HG02571 (cell line): ENCODE measurements at regions not wholly inside any gene's neighbourhood (a gene's known extent, or its start where the extent isn't known, plus 50 kb on each side); places are given as distances from the start of the nearest gene placed in this dataset.

Experiments
- ATAC-seq: cut with Tn5 transposase; IDR thresholded peaks from one replicate; pipeline ENCODE4 v1.9.1; 2021; ENCODE audit warnings: mild to moderate bottlenecking, moderate library complexity; ENCODE audit not compliant: unreplicated experiment

DNA sequence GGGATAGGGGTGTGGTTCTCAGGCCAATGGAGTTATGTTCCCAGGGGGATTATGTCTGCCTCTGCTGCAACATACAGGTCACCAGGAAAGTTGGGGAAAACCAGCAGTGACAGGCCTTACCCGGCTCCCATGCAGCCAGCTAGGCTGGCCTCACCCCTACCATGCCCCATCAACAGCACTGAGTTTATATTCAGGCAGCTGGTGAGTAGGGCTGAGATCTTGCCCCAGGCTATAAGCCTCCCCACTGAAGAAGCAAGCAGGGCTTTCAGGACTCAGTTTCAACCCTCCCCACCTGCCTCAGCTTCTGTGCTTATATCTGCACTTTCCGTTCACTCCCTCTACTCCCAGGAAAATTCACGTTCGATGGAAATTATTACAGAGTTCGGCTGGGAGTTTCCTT is 122.4 kb upstream of the PGRMC2 start:
- ATAC-seq, result no peak

DNA sequence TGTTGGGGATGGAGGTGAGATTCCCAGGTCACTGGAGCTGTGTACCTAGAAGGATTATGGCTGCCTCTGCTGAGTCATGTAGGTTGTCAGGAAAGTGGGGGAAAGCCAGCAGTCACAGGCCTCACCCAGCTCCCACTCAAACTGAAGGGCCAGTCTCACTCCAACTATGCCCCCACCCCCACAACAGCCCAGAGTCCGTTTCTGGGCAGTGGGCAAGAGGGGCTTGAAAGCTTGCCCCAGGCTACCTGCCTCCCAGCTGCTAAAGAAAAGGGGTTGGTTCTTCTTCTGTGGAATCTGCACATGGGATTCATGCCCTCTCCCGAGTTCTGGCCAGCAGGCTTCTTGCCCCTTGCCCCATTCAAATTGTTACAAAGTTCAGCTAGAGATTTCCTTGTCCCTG is 116.0 kb upstream of the PGRMC2 start:
- ATAC-seq, result no peak

DNA sequence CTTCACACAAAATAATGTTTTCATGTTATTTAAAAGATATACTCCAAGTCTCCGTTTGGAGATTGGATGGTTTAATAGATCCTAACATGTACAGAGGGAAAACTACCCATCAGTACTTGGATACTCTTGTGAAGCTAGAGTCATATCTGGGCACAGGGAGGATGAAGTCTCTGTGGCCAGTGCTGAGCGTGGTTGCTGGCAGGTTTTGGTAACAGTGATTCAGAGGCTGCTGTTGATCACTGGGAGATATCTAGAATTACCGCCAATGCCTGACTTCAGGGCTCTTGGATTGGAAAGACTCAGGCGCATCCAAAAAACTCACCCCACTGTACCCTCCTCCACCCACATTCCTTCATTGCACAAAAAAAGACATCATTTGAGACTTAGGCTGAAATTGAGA is 107.2 kb upstream of the PGRMC2 start:
- ATAC-seq, result no peak

DNA sequence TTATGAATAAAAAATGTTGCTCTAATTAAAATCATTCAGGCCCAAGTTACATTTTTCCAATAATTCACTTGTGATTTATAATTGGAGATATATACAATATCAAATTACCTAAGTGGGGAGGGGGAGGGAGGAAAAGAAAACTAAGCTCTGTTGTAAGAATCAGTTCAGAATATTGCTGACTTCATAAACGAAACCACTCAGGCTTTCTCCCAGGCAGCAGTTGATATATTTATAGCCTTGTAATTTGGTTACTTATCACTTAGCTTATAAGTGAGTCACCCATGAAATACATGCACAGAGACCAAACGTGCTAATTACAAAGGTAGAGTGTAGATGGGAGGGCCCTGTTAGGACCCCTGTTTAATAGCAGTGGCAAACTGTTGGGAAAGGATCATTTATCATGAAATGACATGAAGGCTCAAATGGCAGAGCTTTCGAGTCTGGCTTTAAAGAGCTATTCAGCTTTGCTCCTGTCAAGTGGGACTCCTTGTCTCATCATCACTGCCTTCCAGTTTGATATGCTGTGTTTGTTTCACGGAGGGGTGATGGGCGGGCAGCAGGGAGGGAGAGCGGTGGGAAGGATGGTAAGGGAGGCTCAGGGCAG is 105.6 kb upstream of the PGRMC2 start:
- ATAC-seq, result no peak

DNA sequence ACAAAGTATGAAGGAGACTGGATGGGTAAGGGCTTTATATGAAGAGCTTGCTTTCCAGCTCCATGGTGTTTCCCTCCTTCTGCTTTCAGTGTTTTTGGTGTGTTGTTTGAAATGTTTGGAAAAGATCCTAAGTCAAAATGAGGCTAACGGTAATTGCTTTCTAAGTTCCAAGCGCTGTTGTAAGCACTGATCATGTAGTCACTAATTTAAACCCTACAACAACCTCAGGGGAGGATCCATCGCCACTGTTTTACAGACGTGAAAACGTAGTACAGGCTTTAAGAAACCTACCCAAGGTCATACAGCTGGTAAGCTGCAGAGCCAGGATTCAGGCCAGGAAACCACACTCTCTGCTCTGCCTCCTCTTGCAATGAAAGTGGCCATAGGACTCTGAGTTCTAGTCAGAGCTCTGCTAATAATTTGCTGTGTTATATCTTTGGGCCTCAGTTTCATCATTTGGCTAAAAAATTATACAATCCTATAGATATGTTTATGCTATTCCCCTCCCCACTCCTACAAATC is 102.9 kb upstream of the PGRMC2 start:
- no peak for ATAC-seq

DNA sequence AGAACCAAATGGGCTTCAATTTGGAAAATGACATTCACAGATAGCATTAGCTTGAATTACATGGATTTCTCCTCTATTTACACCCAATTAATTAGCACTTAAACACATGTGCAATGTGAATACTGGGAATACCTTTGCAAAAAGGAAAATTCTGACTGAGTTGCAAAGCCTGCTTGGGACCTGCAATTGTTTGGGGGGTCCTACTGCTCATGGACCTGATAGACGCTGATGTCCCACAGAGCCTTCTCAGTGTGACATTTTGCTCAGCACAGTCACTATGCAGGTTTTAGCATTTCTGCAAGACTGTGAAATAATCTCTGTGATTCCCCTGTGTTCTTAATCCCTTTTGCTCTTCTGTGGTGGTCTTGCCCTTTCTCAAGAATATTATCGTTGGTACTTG is 101.2 kb upstream of the PGRMC2 start:
- no peak for ATAC-seq

DNA sequence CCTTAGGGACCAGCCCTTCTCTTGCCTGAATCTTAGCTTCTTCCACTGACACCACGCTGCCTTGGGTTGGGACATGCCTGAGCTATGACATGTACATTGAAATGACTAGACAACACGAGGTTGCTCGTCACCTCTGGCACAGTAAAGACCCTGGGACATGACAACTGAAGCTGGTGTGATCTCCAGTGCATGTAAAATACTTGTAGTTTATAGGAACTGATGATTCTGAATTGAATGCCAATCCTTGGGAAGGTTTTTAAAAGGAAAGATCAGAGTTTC is 100.7 kb upstream of the PGRMC2 start:
- ATAC-seq, result no peak

DNA sequence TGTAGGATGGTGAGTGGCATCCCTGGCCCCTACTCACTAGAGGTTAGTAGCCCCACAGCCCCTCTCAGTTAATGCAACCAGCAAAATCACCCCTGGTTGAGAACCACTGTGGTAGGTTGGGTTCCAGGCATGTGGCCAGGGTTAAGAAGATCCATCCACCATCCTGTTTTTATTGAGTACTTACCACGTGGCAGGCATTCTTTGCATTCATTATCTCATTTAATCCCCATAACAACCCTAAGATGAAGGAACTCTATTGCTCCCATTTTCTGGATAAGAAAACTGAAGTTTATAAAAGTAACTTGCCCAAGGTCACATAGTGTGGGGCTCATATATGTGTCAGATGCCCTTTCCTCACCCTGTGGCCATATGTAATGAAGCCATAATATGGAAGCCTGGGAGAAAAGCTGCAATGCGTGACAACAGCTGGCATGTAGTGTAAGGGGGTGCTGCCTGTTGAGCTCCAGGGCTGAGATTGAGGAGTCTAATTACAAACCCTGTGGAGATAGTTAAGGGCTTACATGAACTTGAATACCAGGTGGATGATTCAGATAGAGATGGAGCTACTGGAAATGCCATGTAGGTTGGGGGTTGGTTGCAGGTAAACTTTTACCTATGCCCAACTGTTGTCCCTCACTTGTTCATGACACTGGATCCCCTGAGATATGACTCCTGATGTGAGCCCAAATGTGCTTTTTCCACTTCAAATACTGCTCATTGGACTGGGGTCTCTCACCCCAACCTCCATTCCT is 100.2 kb upstream of the PGRMC2 start:
- ATAC-seq, result no peak

DNA sequence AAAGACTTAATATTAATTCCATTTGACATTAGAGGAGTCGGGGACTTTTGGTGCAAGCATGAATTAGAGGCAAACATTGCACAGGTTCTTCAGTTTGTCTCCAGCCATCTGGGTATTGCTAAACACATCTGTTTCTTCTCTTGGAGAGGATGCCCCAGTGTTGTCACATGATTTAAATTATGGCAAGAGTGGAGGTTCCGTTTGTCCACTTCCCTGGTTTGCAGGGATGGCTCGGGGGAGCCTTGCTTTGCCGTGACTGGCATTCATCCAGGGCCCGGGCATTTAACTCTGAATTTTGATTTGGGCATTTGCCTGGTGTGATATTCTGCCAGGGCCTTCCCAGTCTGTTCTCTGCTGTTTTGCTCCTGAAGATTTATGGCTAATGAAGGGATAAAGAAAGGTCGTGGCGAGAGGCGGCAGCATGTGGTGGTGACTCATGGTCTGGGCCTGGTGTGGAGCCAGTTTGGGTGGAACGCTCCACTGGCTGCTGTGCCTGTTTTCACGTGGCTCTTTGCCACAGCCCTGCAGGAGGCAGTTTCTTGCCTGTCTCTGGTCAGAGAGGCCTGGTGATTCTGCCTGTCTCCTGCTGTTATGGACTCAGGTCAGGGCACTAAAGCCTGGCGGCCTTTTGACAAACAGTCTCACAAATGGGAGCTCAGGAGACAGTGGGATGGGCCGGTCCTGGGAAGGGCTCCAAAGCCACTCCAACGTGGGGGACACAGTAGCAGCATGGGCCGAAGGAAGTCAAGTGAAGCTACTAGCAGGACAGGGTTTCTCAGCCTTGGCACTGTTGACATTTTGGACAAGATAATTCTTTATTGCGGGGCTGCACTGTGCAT is 99.4 kb upstream of the PGRMC2 start:
- no peak for ATAC-seq

DNA sequence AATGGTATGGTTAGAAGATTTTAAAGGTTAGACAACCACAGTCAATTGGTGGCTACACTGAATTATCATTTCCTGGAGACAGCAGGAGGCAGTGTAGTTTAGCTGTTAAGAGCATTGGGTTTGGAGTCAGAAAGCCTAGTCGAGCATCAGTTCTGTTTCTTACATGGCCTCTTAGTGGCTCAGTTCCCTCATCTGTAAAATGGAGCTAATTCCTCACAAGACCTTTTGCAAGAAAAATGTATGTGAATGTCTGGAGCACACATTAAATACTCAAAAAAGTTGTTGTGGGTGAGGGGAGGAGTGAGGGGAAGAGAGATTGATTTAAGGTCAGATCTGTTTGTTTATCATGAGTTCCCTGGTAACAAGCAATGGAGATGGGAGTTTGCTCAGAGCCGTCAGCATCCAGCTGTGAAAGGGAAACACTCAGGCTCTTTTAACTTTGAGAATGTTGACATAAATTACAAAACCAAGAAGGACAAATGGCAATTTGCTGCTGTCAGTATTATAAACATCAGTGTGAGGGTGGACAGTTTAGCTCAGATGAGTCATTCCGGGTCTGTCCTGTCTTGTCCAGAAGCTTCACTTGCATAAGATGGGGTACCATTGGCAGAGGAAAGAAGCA is 98.2 kb upstream of the PGRMC2 start:
- no peak for ATAC-seq

DNA sequence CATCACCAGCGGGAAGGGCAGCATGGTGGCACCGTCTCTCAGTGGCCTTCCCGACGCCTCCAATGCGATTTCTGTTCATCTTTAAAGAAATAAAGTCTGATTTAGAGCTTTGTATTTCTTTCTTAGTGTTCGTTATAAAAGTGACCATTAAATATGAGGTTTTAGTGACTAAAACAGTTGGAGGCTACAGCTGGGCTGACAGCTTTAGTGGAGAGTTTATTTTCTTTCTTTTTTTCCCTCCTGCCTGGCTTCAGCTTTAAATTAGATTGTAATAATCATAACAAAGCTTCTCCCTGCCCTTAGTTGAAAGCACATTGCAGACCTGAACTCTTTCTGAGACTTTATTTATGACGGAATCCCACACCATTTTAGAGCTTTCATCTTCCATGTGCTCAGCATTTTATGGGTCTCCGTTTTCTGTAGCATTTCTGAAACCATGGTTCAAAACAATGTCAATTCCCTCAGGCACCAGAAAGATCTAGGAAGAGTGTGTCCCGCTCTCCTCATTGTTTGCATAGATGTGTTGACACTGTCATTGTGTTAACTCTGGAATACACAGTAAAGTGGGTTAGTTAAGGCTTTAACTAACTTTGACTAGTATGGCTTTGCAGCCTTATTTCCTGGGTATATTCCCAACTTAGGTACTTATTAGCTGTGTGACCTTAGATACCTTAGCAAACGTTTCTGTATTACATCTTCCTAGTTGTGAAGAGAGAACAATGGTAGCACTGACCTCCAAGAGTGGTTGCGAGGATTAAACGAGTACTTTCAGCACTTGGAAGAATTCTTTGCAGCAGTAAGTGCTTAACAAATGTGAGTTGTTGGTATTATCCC is 97.4 kb upstream of the PGRMC2 start:
- no peak for ATAC-seq

DNA sequence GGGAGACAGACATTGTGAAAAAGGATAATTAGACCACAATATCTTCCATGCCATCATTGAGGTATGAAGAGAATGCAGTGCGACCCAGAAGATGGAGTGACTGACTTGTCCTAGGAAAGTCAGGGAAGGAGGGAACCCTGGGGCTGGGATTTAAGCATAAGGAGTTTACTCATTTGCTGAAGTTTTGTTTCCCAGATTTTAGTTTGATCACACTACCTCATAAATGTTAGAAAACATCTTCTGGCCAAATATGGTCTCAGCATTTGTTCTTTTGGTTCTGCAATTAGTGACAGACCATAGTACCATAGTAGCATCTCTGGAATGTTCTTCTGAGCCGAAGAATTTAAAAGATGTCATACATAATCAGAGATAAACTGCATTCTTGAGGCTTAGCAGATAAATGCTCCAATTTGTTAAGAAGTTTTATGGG is 96.5 kb upstream of the PGRMC2 start:
- no peak for ATAC-seq

DNA sequence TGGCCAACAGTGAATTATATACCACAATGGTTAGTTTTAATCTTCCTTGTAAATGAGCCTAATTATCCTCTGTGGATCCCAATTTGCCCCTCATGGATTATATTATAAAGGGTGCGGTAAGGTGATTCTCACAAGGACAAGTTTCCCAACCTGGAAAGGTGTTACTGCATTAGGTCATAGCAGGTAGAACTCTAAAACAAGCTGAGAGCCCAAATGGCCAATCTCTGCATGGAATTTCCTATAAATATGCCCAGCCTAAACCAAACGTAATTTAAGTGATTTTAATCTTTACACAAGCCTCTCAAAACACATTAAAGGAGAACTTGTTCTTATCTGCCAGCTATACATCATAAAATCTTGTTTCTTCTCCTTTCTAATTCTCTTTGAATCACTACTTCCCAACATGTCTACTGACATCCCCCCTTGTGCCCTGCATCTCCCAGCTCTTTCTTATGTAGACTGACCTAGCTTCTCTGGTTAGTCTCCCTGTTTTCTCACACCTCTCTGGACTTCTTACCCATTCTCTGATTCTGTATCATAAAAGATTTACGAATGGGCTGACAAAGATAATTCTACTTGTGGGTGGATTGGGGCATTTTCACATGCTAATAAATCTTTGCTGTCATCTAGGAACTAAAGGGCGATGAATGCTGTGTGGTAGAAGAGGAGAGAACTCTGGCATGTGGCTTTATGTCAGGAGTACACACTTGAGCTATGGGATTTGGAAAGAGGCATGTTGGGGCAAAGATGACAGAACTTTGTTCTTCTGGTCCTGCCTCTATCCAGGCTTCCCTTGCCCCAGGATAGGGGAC is 94.3 kb upstream of the PGRMC2 start:
- ATAC-seq, result no peak

DNA sequence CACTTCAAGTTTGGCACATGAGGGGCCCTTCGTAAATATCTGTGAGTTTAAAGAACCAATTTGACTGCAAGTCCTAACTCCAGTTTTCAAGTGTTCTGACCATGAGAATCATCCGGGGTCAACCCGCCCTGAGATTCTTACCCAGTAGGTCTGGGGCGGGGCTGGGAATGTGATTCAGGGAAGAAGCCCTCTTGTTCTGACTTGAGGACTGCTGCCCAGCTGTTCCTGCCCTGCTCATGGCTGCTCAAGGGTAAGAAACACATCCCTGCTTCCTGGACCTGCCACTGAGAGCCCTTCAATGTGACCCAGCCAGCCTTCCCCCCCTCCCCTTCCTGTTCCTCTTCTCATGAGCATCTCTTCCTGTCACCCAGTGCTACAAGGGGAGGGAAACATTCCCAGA is 92.7 kb upstream of the PGRMC2 start:
- ATAC-seq, result no peak

DNA sequence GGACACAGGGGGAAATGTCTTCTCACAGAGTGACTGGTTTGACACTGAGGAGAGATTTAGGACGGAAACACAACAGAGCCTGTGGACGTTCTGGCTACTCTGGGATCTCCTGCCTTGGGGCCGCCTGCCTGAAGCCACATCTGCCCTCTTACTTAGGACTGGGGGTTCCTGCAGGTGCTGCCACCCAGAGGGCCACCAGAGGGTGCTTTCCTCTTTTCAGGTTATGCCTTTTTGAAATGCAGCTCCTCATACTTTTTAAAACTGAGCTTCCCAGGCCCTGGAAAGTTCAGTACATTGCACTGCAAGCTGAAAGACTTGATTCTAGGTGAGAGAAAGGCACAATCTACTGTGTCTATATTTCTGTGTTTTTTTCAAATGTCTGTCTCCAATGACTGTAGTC is 92.2 kb upstream of the PGRMC2 start:
- no peak for ATAC-seq

DNA sequence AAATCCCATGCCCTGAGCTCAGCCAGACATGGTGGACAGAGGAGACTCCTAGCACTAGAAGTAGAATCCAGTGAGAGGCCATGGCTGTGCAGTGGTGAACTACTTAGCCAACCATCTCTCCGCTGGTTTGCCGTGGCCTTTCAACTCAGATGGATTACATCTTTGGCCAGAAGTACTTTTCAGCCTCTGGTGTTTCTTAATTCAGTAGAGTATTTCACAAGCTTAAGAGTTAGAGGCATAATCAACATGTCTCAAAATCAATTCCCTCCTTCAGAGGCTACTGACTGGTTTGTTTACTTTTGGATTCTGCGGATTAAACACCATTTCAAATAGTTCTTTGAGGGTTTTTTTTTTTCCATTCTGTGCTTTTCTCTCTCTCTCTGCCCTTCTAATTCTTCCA is 91.1 kb upstream of the PGRMC2 start:
- ATAC-seq, result no peak

DNA sequence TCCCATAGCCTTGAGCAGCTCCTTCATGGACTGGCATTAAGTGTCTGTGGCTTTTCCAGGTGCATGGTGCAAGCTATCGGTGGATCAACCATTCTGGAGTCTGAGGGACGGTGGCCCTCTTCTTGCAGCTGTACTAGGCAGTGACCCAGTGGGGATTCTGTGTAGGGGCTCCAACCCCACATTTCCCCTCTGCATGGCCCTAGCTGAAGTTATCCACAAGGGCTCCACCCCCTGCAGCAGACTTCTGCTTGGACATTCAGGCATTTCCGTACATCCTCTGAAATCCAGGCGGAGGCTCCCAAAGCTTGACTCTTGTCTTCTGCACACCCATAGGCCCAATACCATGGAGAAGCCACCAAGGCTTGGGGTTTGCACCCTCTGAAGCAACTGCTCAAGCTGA is 89.3 kb upstream of the PGRMC2 start:
- no peak for ATAC-seq

DNA sequence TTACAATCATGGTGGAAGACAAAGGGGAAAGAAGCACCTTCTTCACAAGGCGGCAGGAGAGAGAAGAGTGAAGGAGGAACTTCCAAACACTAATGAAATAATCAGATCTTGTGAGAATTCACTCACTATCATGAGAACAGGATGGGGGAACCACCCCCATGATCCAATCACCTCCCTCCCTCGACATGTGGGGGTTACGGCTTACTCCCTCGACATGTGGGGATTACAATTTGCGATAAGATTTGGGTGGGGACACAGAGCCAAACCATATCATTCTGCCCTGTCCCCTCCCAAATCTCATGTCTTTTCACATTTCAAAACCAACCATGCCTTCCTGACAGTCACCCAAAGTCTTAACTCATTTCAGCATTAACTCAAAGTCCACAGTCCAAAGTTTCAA is 88.7 kb upstream of the PGRMC2 start:
- no peak for ATAC-seq

DNA sequence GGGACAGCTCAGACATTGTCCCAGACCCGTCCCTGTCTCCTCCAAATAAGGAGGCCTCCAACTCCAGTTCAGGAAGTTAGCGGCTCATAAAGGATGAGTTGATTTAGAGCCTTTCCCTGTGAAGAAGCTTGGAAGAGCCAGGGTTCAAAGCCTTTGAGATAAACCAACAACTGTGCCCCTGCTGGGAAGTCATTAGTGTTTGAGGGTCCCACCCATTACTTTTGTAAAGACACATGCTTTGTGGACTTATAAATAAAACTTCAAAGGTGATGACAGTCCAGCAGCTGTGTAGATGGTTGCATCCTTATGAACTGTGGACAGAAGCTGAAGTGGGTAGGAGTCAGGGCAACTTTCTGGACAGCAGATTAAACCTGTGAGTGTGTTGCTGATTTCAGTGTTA is 86.0 kb upstream of the PGRMC2 start:
- ATAC-seq, result no peak

DNA sequence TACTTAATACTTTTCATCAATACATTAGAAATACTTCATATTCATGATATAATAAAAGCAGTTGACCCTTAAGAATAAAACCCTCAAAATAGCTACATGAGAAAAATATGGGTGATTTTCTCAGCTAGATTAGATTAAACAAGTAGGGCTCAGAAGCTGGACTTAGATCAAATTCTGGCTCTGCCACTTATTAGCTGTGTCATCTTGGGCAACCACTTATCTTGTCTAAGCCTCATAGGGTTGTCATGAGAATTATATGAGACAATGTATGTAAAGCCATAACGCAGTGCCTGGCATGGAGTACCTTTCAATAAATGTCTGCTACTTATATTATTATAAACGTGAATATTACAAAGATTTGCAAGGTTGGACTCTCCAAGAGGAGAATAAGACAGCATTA is 84.3 kb upstream of the PGRMC2 start:
- no peak for ATAC-seq
